NCI-H1417 treated with DMSO at 0.1 percent for 48 hours (cell line): ENCODE measurements at regions not wholly inside any gene's neighbourhood (a gene's known extent, or its start where the extent isn't known, plus 50 kb on each side); places are given as distances from the start of the nearest gene placed in this dataset.
"Not testable (repeated sequence)": the region's sequence is repeated elsewhere in the genome, so short reads cannot be mapped to it uniquely, and the experiment has no call there.

Experiments used
- DNase-seq: peaks from one replicate; lab custom pipeline; 2025; lab: John Stamatoyannopoulos, UW

- no peak for DNase-seq
Observed at GRCh38 chr9:19651681-19652080, 137.2 kb downstream of the SLC24A2 start.

DNA sequence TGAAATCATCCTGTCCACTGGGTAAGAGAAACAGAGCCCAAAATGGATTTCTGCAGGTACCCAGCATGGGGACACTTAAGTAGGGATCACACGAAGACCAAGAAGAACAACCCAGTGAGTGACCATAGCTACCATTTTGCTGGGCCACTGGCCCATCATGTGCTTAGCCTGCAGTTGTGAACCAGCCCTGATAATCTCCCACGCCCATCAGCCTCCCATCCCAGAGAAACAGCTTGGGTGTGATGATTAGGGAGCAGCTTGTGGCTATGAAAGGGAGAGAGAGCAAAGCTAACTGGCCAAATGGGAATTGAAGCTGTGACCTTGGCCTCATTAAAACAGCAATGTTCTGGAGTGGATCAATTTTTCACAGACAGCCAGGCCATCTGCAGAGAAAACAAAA is 138.5 kb downstream of the SLC24A2 start:
- DNase-seq: no peak

DNA sequence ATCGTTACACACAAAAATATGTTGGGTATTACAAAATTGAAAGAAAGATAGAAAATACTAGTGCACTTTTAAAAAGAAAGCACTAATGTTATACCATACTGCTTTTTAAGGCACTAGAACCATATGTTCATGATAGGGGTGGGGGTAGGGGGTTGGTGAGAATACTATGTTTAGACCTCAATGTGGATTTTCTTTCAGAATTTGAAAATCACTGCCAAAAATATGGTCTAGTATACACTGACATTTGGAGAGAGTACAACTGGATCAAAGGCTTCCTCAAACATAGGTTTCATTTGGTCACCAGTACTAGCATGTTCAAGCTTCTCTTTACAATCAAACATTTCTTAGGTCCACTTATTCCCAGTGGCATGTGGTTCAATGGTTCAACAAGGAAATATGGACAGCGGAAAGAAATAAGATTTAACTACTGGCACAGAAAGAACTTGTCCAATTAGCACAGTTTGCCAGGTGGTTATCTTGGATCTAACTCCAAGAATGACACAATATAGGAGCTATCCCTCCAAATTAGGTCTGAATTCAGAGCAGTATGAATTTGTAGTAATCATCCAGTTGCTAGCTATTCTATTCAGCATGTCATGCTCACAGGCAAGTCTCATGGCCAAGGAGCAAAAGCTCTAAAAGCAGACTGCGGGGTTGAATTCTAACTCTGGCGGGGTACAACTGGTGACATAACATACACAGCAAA is 139.3 kb downstream of the SLC24A2 start:
- DNase-seq: no peak

GRCh38 chr9:19648672-19649071 is 140.2 kb downstream of the SLC24A2 start:
- no peak for DNase-seq

- no peak for DNase-seq
Observed at GRCh38 chr9:19643875-19644274, 145.0 kb downstream of the SLC24A2 start.

- no peak for DNase-seq
Observed at GRCh38 chr9:19642256-19642655, 146.6 kb downstream of the SLC24A2 start.

- DNase-seq: no peak
Observed at GRCh38 chr9:19641046-19641445, 147.8 kb downstream of the SLC24A2 start.

- DNase-seq: no peak
Observed at GRCh38 chr9:19640014-19640413, 148.8 kb downstream of the SLC24A2 start.

GRCh38 chr9:19637084-19637483 is 151.8 kb downstream of the SLC24A2 start:
- DNase-seq: no peak

- no peak for DNase-seq
Observed at GRCh38 chr9:19634881-19635280, 154.0 kb downstream of the SLC24A2 start.

GRCh38 chr9:19631181-19631580 is 157.7 kb downstream of the SLC24A2 start:
- no peak for DNase-seq

- DNase-seq: no peak
Observed at GRCh38 chr9:19630760-19631159, 158.1 kb downstream of the SLC24A2 start.

GRCh38 chr9:19629488-19629887 is 159.3 kb downstream of the SLC24A2 start:
- no peak for DNase-seq

DNA sequence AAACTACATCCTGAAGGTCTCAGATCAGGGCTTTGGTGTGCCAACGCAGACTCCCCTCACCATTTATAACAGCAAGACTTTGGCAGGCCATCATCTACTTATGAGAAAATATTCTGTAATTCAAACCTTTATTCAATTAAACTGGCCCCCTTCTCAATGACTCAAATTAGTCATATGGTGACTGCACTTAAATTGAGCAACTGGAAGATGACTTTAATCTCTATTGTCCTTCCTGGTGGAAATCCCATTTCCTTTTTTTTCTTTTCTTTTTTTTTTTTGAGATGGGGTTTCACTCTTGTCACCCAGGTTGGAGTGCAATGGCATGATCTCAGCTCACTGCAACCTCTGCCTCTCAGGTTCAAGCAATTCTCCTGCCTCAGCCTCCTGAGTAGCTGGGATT is 163.4 kb downstream of the SLC24A2 start:
- DNase-seq: not testable (repeated sequence)

GRCh38 chr9:19624519-19624918 is 164.3 kb downstream of the SLC24A2 start:
- DNase-seq: no peak

GRCh38 chr9:19623941-19624340 is 164.9 kb downstream of the SLC24A2 start:
- DNase-seq: no peak

DNA sequence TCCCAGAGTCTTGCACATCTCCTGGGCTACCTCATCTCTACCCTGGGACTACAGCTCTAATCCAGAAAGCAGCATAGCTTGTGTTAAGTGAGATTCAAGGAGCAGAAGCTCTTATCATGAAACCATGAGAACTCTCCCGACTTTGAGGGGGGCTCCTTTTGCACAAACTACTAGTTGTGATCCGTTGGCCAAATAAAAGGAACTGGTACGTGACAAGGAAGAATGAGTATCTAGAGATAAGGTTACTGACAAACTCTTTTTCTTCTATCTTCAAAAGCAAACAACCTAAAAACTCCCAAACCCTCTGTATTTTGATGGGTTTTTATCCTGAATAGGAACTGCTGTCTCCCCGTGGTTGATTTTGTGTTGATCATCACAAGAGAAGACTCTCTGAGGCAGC is 168.5 kb downstream of the SLC24A2 start:
- DNase-seq: no peak

DNA sequence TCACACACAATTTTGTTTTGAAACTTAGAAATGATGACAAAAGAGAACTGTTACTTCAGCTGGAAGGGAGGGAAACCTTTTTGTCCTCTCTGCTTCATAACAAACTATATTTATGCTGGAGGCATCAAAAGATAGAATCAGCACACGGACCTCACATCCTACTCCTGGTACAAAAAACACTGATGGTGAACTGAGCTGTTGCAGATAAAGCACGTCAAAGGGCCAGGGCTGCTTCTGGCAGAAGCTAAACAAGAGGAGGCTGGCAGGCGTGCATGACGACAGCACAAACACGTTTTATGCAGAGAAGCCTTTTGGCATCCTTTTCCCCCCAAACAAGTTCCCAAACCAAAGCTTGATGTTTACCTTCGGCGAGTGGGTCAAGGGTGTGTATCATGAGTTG is 169.6 kb downstream of the SLC24A2 start:
- DNase-seq: no peak

- no peak for DNase-seq
Observed at GRCh38 chr9:19618816-19619215, 170.0 kb downstream of the SLC24A2 start.

- no peak for DNase-seq
Observed at GRCh38 chr9:19615036-19615624, 173.7 kb downstream of the SLC24A2 start.

DNA sequence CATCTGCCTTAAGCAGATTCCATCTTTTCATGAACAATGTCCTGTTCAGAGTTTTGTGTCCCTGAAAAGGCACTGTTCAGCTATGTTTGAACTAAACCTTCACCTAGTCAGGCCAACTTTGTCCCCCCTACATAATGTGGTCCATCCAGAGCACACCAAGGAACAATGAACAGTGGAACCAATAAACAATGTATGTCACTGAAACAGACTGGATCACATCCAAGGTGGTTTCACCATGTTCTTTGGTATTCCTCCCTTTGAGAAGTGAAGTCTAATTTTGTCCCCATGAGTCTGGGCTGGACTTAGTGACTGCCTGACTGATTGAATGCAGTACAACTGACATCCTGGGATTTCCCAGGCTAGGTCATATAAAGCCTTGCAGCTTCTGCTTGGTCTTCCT is 174.5 kb downstream of the SLC24A2 start:
- DNase-seq: no peak

GRCh38 chr9:19600538-19600937 is 188.3 kb downstream of the SLC24A2 start:
- DNase-seq: no peak

GRCh38 chr9:19598722-19599121 is 189.9 kb downstream of the ACER2 start:
- no peak for DNase-seq

DNA sequence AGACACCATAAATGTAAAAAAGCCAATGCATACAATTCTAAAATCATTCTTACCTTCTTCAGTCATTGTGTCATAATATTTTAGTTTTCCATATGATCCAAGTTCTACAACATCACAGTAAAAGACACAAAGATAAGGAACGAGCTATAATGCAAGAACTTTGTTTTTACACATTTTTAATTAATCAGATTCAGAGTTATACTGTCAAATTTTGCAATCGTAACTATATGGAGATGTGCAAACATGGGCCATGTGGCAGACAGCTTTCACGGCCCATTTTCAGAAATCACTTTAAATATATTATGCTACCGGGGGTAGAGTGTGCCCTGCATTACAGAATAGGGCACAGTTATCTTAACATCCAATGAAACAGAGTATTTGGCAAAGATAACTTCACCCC is 188.4 kb downstream of the ACER2 start:
- DNase-seq: no peak
